CD14-positive monocyte (primary cell): ENCODE measurements at regions not wholly inside any gene's neighbourhood (a gene's known extent, or its start where the extent isn't known, plus 50 kb on each side); places are given as distances from the start of the nearest gene placed in this dataset.

Experiments used
- DNase-seq, 3 donors: peaks; one replicate each; pipeline ENCODE4 v3.0.0-alpha.2; 2011 to 2022
- H2AFZ ChIP-seq: 2 replicates; pipeline ENCODE4 v1.6.0; 2012; ENCODE audit warnings: mild to moderate bottlenecking, low read depth, low read length, inconsistent platforms; ENCODE audit not compliant: insufficient read depth, poor library complexity, severe bottlenecking
- H3K27ac ChIP-seq, 2 donors: 1 replicate in 1 of 2; 2 replicates in 1 of 2; pipeline ENCODE4 v1.5.1; 2012 to 2013; ENCODE audit warnings: low read length in 2 of 2, control low read depth in 1 of 2, inconsistent platforms in 1 of 2, low read depth in 1 of 2, mild to moderate bottlenecking in 1 of 2
- H3K27me3 ChIP-seq, 2 donors: one replicate each; pipeline versions ENCODE4 v1.6.0 to v1.6.1; 2011 to 2013; ENCODE audit warnings: low read length in 2 of 2; ENCODE audit not compliant: control insufficient read depth in 2 of 2, insufficient read depth in 2 of 2
- H3K36me3 ChIP-seq, 2 donors: replicated peaks in 1 of 2; 1 replicate in 1 of 2; 2 replicates in 1 of 2; pipeline versions ENCODE4 v1.5.1 to v1.6.1; 2012 to 2013; ENCODE audit warnings: low read length in 2 of 2, control low read depth in 1 of 2, inconsistent platforms in 1 of 2, mild to moderate bottlenecking in 1 of 2; ENCODE audit not compliant: insufficient read depth in 2 of 2, control insufficient read depth in 1 of 2
- H3K4me1 ChIP-seq, 2 donors: 1 replicate in 1 of 2; 2 replicates in 1 of 2; pipeline versions ENCODE4 v1.5.1 to v1.6.1; 2012 to 2013; ENCODE audit warnings: low read length in 2 of 2, control low read depth in 1 of 2, inconsistent platforms in 1 of 2, mild to moderate bottlenecking in 1 of 2, moderate library complexity in 1 of 2; ENCODE audit not compliant: insufficient read depth in 2 of 2, control insufficient read depth in 1 of 2
- H3K4me2 ChIP-seq: replicated peaks from 2 replicates; pipeline ENCODE3; 2012; ENCODE audit warnings: low read length, moderate library complexity, mild to moderate bottlenecking; ENCODE audit not compliant: poor library complexity, severe bottlenecking; ENCODE audit errors: extremely low read depth
- H3K4me3 ChIP-seq, 3 experiments: fragments of 200-600 bp in 1 of 3; sonication (generic) in 1 of 3; replicated peaks in 1 of 3; 1 replicate in 2 of 3; 2 replicates in 1 of 3; pipeline ENCODE4 v1.5.1; 2011 to 2013; ENCODE audit warnings: low read length in 3 of 3, mild to moderate bottlenecking in 3 of 3, control low read depth in 2 of 3, low read depth in 2 of 3, inconsistent platforms in 1 of 3, moderate library complexity in 1 of 3
- H3K79me2 ChIP-seq: 2 replicates; pipeline ENCODE4 v1.6.0; 2012; ENCODE audit warnings: mild to moderate bottlenecking, control low read depth, inconsistent platforms, low read length, moderate library complexity; ENCODE audit not compliant: insufficient read depth
- H3K9ac ChIP-seq: 2 replicates; pipeline ENCODE4 v1.6.0; 2017; ENCODE audit warnings: low read length, mild to moderate bottlenecking; ENCODE audit not compliant: insufficient read depth, poor library complexity, severe bottlenecking
- H3K9me3 ChIP-seq, 2 donors: replicated peaks in 1 of 2; 1 replicate in 1 of 2; 2 replicates in 1 of 2; pipeline versions ENCODE4 v1.5.1 to v1.6.1; 2012 to 2013; ENCODE audit warnings: low read length in 2 of 2, control low read depth in 1 of 2; ENCODE audit not compliant: control insufficient read depth in 1 of 2, insufficient read depth in 1 of 2
- H4K20me1 ChIP-seq: 2 replicates; pipeline ENCODE4 v1.6.0; 2012; ENCODE audit warnings: mild to moderate bottlenecking, low read length, control low read depth, moderate library complexity; ENCODE audit not compliant: insufficient read depth
- H3K27ac Mint-ChIP-seq, 7 donors: one replicate each; pipeline ENCODE4 v1.8.0; 2020; ENCODE audit warnings: mild to moderate bottlenecking in 7 of 7, mixed read lengths in 7 of 7, moderate library complexity in 6 of 7, inconsistent platforms in 2 of 7
- H3K27me3 Mint-ChIP-seq, 3 donors: one replicate each; pipeline ENCODE4 v1.8.0; 2021 to 2022; ENCODE audit warnings: low read depth in 3 of 3, mild to moderate bottlenecking in 3 of 3, mixed read lengths in 3 of 3, moderate library complexity in 3 of 3, inconsistent platforms in 1 of 3
- H3K36me3 Mint-ChIP-seq, 2 donors: one replicate each; pipeline ENCODE4 v1.8.0; 2020; ENCODE audit warnings: mixed read lengths in 2 of 2, inconsistent platforms in 1 of 2, mild to moderate bottlenecking in 1 of 2
- H3K4me1 Mint-ChIP-seq: one replicate; pipeline ENCODE4 v1.8.0; 2020; ENCODE audit warnings: mild to moderate bottlenecking, mixed read lengths
- H3K4me3 Mint-ChIP-seq, 2 donors: one replicate each; pipeline ENCODE4 v1.8.0; 2020; ENCODE audit warnings: mild to moderate bottlenecking in 2 of 2, mixed read lengths in 2 of 2, moderate library complexity in 1 of 2
- H3K9me3 Mint-ChIP-seq, 7 donors: one replicate each; pipeline ENCODE4 v1.8.0; 2020 to 2022; ENCODE audit warnings: mixed read lengths in 7 of 7, mild to moderate bottlenecking in 6 of 7, moderate library complexity in 6 of 7, inconsistent platforms in 2 of 7
- WGBS: methylation state at CpG from one replicate; pipeline ENCODE4 v1.1.5; 2013; ENCODE audit warnings: missing lambda C conversion rate; ENCODE audit not compliant: insufficient coverage; 5-methylcytosine and 5-hydroxymethylcytosine counted together
- intact Hi-C, 2 donors: fragments of 100-400 bp; cut with micrococcal nuclease; formaldehyde crosslinking; loops; one replicate each; pipeline versions ENCODE4 v1.15.0 to v1.15.1; 2023
- TF ChIP-seq, protein P1 (sequence below): fragments of 200-600 bp; IDR thresholded peaks from one replicate; pipeline ENCODE4 v1.8.0; 2022; ENCODE audit warnings: antibody characterized with exemption, mild to moderate bottlenecking

DNA sequence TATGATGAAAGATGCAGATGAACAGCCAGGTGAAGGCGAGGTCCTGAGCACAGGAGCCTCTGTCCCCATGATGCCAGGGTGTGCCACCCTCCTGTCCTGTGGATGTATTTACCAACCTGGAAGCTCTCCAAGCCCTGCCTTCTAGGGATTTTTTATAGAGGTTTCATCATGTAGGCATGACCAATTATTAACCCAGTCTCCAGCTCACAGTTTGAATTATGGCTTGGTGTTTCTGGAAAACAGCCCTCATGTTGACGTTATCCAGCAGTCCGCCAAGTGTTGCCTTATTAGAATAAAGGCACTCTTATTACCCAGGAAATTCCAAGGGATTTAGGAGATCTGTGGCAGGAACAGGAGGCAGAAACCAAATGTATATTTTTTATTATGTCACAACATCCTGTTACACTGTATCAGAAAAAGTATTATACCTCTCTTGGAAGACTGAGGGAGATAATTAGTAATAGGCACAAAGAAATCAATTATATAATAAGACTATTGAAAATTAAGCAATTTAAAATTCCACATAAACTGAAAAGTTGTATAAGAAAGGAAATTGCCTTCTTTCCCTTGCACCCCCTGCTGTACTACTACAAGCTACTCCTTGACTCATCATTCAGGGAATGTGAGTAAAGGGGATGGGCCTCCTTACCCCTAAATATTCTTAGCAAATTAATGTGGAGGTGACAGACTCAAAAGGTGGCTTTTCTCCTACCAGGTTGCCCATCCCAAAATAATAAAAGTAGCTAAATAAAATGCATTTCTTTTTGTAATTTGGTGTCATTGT is 129.6 kb downstream of the ZNF330 start:
- peaks cover 0 to 2% (median 0%) of the 10 kb centered on the region in 3 donors for H3K27me3 Mint-ChIP-seq
- Histone ChIP-seq H3K4me1 (peaks cover 69 to 81% of the 10 kb centered on the region in 2 donors), H2AFZ (no peak overlapping the region), H3K27me3 (no peaks in the 10 kb centered on the region), H3K36me3 (peaks cover 3 to 19% of the 10 kb centered on the region in 2 donors), H3K79me2 (peaks cover 38% of the 10 kb centered on the region), H3K9me3 (peaks cover 18% of the 10 kb centered on the region in 2 donors), H3K4me2 (no peak overlapping the region), H4K20me1 (no peaks in the 10 kb centered on the region), H3K4me3 (no peak overlapping the region), H3K27ac (peak overlapping the region; percentile 10 to 91), H3K9ac (no peak overlapping the region)
- H3K27ac Mint-ChIP-seq = peak overlapping the region in 6 of 7 donors; percentile 53 to 97 (median 84)
- peak in 1 of 3 donors; percentile 23 for DNase-seq
- peaks cover 25 to 37% of the 10 kb centered on the region in 2 donors for H3K36me3 Mint-ChIP-seq
- intact Hi-C loops = no loop called here
- 83% methylated on average over 1 of the region's 3 CpGs for WGBS
- TF ChIP-seq, protein P1, sequence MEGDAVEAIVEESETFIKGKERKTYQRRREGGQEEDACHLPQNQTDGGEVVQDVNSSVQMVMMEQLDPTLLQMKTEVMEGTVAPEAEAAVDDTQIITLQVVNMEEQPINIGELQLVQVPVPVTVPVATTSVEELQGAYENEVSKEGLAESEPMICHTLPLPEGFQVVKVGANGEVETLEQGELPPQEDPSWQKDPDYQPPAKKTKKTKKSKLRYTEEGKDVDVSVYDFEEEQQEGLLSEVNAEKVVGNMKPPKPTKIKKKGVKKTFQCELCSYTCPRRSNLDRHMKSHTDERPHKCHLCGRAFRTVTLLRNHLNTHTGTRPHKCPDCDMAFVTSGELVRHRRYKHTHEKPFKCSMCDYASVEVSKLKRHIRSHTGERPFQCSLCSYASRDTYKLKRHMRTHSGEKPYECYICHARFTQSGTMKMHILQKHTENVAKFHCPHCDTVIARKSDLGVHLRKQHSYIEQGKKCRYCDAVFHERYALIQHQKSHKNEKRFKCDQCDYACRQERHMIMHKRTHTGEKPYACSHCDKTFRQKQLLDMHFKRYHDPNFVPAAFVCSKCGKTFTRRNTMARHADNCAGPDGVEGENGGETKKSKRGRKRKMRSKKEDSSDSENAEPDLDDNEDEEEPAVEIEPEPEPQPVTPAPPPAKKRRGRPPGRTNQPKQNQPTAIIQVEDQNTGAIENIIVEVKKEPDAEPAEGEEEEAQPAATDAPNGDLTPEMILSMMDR = no peak
- peaks cover 16 to 22% (median 19%) of the 10 kb centered on the region in 7 donors for H3K9me3 Mint-ChIP-seq
- H3K4me1 Mint-ChIP-seq = peaks cover 76% of the 10 kb centered on the region
- H3K4me3 Mint-ChIP-seq = no peak overlapping the region

DNA sequence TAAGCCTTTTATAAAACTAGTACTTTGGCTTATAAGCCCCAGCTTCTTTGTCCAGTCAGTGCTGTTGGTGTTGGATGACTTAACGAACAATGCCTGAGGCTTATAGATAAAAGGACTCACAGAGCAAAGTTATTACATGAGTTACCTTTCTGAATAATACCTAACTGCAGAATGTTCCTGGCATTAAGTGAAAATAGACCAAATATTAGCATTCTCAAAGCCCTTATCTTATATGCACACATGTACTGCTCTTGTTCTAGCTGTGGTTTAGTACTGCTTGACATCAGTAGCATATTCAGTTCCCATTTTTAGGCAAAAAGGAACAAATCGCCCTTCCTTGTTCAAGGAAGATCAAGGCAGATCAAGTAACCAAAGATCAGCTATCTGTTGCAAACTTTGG is 131.6 kb downstream of the ZNF330 start:
- peaks cover 3 to 19% of the 10 kb centered on the region in 2 donors for H3K36me3 ChIP-seq
- H3K27me3 Mint-ChIP-seq = peaks cover 0 to 2% (median 0%) of the 10 kb centered on the region in 3 donors
- H3K27ac Mint-ChIP-seq = peak overlapping the region; percentile 89 to 98 (median 94)
- H3K4me1 Mint-ChIP-seq = peaks cover 77% of the 10 kb centered on the region
- peak overlapping the region; percentile 66 for H3K4me2 ChIP-seq
- H3K4me3 Mint-ChIP-seq = peak overlapping the region; percentile 50 to 78
- H3K36me3 Mint-ChIP-seq = peaks cover 33 to 49% of the 10 kb centered on the region in 2 donors
- 0% methylated on average over 1 of the region's 2 CpGs for WGBS
- peaks cover 18% of the 10 kb centered on the region in 2 donors for H3K9me3 ChIP-seq
- H3K27ac ChIP-seq = peak overlapping the region; percentile 48 to 91
- intact Hi-C loops = loop anchor here (2.0 kb wide), 2 partner anchors 40 to 46 kb away; no protein-coding TSS in a partner anchor
- H3K79me2 ChIP-seq = peaks cover 36% of the 10 kb centered on the region
- H3K9ac ChIP-seq = peak overlapping the region; percentile 46
- TF ChIP-seq, protein P1 = no peak
- no peaks in the 10 kb centered on the region for H3K27me3 ChIP-seq
- H3K4me1 ChIP-seq = peaks cover 64 to 78% of the 10 kb centered on the region in 2 donors
- H3K9me3 Mint-ChIP-seq = peaks cover 16 to 22% (median 19%) of the 10 kb centered on the region in 7 donors
- peak in 2 of 3 donors; percentile 53 to 60 for DNase-seq
- no peak overlapping the region for H2AFZ ChIP-seq
- peak overlapping the region; percentile 21 to 65 (median 53) for H3K4me3 ChIP-seq
- peaks cover 8% of the 10 kb centered on the region for H4K20me1 ChIP-seq
